ENCODE measurements at regions not wholly inside any gene's neighbourhood (a gene's known extent, or its start where the extent isn't known, plus 50 kb on each side); places are given as distances from the start of the nearest gene placed in this dataset.

DNA sequence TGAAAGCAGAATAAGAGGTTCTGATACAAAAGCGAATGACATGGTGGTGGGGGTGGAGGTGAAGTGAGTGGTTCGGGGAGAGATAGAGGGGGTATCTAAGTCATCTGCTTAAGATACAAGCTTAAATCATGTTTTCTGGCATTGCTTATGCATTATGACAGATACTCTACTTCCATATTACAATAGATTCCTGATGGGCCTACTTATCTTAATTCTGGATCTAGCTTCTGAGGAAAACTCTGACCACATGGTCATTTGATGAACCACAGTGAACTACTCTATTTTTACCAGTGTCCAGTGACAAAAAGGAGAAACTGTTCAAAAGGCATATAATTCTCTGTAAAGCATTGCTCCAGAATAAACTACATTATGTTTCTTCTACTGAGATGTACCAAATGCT lies 673.7 kb upstream of the CCDC54 start:
- Histone ChIP-seq H3K9me3 (replicated peaks) (no peaks in the 10 kb centered on the region), H3K4me3 (no peak overlapping the region), H3K4me1 (no peaks in the 10 kb centered on the region), H3K27me3 (ENCODE audit: low read depth) (no peaks in the 10 kb centered on the region), H3K27ac (replicated peaks) (no peak overlapping the region), H3K36me3 (no peaks in the 10 kb centered on the region)
- TF ChIP-seq CTCF (IDR thresholded peaks at IDR 0.05; ENCODE audit: borderline replicate concordance): no peak
- no peak for DNase-seq
- intact Hi-C loops (cut with micrococcal nuclease): no loop called here

- no peaks in the 10 kb centered on the region for H3K4me1 ChIP-seq
- no peak for TF ChIP-seq CTCF (IDR thresholded peaks at IDR 0.05; ENCODE audit: borderline replicate concordance)
- intact Hi-C loops (cut with micrococcal nuclease): no loop called here
- H3K27me3 ChIP-seq (ENCODE audit: low read depth): no peaks in the 10 kb centered on the region
- H3K36me3 ChIP-seq: no peaks in the 10 kb centered on the region
- no peaks in the 10 kb centered on the region for H3K9me3 ChIP-seq (replicated peaks)
- no peak for DNase-seq
- no peak overlapping the region for H3K4me3 ChIP-seq
- H3K27ac ChIP-seq (replicated peaks): no peak overlapping the region
These were observed 669.9 kb upstream of the CCDC54 start for GRCh38 chr3:106707347-106707746.

- no peaks in the 10 kb centered on the region for H3K9me3 ChIP-seq (replicated peaks)
- no peak for TF ChIP-seq CTCF (IDR thresholded peaks at IDR 0.05; ENCODE audit: borderline replicate concordance)
- no peak for DNase-seq
- no peaks in the 10 kb centered on the region for H3K4me1 ChIP-seq
- no peak overlapping the region for H3K27ac ChIP-seq (replicated peaks)
- no peaks in the 10 kb centered on the region for H3K27me3 ChIP-seq (ENCODE audit: low read depth)
- H3K36me3 ChIP-seq: no peaks in the 10 kb centered on the region
- intact Hi-C loops (cut with micrococcal nuclease): no loop called here
- H3K4me3 ChIP-seq: no peak overlapping the region
These were observed 666.6 kb upstream of the CCDC54 start for GRCh38 chr3:106710596-106710995.

GRCh38 chr3:106711650-106712049 lies 665.6 kb upstream of the CCDC54 start:
- H3K4me3 ChIP-seq: no peak overlapping the region
- H3K27me3 ChIP-seq (ENCODE audit: low read depth): no peaks in the 10 kb centered on the region
- no peak overlapping the region for H3K27ac ChIP-seq (replicated peaks)
- H3K9me3 ChIP-seq (replicated peaks): no peaks in the 10 kb centered on the region
- no peak for DNase-seq
- H3K36me3 ChIP-seq: no peaks in the 10 kb centered on the region
- H3K4me1 ChIP-seq: no peaks in the 10 kb centered on the region
- intact Hi-C loops (cut with micrococcal nuclease): no loop called here
- TF ChIP-seq CTCF (IDR thresholded peaks at IDR 0.05; ENCODE audit: borderline replicate concordance): no peak

DNA sequence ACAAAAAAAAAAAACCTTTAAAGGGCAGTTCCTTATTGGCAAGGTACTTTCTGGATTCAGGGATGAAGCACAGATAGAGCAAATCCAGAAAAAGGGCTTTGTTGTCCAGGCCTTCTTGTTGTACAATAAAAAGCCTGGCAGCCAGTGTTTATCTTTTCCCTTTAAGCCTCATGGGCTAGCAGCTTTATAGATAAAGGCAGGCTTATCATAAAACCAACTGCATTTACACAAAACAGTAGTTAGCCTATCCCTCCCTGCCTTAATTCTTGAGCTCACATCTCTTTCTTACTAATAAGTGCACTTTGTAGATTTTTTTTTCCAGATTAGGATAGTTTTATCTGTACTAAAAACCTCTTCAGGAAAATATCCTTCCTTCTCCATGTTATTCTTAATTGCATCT lies 662.8 kb upstream of the CCDC54 start:
- no peaks in the 10 kb centered on the region for H3K27me3 ChIP-seq (ENCODE audit: low read depth)
- no peak for DNase-seq
- H3K9me3 ChIP-seq (replicated peaks): no peaks in the 10 kb centered on the region
- no peak overlapping the region for H3K4me3 ChIP-seq
- TF ChIP-seq CTCF (IDR thresholded peaks at IDR 0.05; ENCODE audit: borderline replicate concordance): no peak
- no peak overlapping the region for H3K27ac ChIP-seq (replicated peaks)
- H3K4me1 ChIP-seq: no peaks in the 10 kb centered on the region
- intact Hi-C loops (cut with micrococcal nuclease): no loop called here
- H3K36me3 ChIP-seq: no peaks in the 10 kb centered on the region

DNA sequence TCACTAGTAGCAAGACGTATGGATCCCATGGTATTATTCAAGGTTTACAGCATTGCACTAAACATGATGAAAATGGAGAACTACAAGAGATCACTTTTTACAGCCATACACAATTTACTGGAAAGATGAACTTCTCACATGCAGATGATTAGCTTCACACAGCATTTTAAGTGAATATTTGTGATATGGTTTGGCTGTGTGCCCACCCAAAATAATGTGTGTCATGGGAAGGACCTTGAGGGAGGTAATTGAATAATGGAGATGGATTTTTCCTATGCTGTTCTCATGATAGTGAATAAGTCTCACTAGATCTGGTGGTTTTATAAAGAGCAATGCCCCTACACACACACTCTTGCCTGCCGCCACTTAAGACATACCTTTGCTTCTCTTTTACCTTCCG lies 662.0 kb upstream of the CCDC54 start:
- intact Hi-C loops (cut with micrococcal nuclease): no loop called here
- no peak overlapping the region for H3K27ac ChIP-seq (replicated peaks)
- TF ChIP-seq CTCF (IDR thresholded peaks at IDR 0.05; ENCODE audit: borderline replicate concordance): no peak
- no peaks in the 10 kb centered on the region for H3K9me3 ChIP-seq (replicated peaks)
- H3K4me3 ChIP-seq: no peak overlapping the region
- DNase-seq: no peak
- H3K4me1 ChIP-seq: no peaks in the 10 kb centered on the region
- no peaks in the 10 kb centered on the region for H3K27me3 ChIP-seq (ENCODE audit: low read depth)
- no peaks in the 10 kb centered on the region for H3K36me3 ChIP-seq
